ENCODE measurements at regions not wholly inside any gene's neighbourhood (a gene's known extent, or its start where the extent isn't known, plus 50 kb on each side); places are given as distances from the start of the nearest gene placed in this dataset.

DNA sequence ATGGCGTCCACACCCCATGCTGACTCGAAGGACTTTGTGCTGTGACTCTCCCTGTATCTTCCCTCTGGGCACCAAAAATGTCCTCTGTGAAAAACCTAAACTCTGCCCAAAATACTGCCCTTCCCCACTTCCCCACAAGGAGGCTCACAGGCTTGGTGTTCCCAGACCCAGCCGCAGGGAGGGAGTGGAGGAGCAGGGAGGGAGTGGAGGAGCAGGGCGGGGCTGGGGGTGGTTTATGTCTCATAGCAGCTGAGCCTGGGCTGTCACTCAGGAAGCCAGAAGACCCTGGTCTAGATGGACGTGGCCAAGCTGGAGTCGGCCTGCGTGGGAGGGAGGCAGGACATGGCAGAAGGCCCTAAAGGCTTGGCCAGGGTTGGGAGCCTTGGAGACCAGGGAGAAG is 461.7 kb downstream of the PTPRU start:
- Histone ChIP-seq H3K27me3 (ENCODE audit: low read depth, low read length) (no peaks in the 10 kb centered on the region), H3K9me3 (ENCODE audit: control insufficient read depth in 1 of 2, low read length in 2 of 2) (peaks cover 0 to 8% of the 10 kb centered on the region in 2 donors), H3K4me3 (ENCODE audit: low read depth in 1 of 2, low read length in 2 of 2) (no peak overlapping the region), H3K4me1 (ENCODE audit: control insufficient read depth in 1 of 2, insufficient read depth in 2 of 2, low read length in 2 of 2) (no peaks in the 10 kb centered on the region), H3K27ac (ENCODE audit: low read length) (no peak overlapping the region), H3K36me3 (ENCODE audit: control insufficient read depth in 1 of 2, insufficient read depth in 2 of 2, low read length in 2 of 2) (no peaks in the 10 kb centered on the region)

DNA sequence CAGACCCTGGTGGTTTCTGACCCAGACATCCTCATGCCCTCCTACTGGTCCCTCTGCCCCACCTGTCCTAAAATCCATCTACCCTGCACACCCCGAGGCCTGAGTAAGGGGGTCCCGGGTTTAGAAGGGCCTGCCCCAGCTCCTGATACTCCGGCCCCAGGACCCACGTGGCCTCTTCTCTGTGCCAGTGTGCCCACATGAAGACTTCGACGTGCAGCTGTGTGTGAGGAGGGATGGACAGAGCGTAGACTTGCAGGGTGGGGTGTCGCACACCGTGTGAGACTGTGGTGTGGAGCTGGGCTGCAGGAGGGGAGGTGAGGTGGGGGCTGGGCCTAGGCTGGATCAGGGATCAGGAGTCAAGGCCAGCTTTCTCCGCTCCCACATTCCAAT is 461.1 kb downstream of the PTPRU start:
- Histone ChIP-seq H3K27me3 (ENCODE audit: low read depth, low read length) (no peaks in the 10 kb centered on the region), H3K4me1 (ENCODE audit: control insufficient read depth in 1 of 2, insufficient read depth in 2 of 2, low read length in 2 of 2) (no peaks in the 10 kb centered on the region), H3K4me3 (ENCODE audit: low read depth in 1 of 2, low read length in 2 of 2) (no peak overlapping the region), H3K9me3 (ENCODE audit: control insufficient read depth in 1 of 2, low read length in 2 of 2) (peaks cover 0 to 8% of the 10 kb centered on the region in 2 donors), H3K27ac (ENCODE audit: low read length) (no peak overlapping the region), H3K36me3 (ENCODE audit: control insufficient read depth in 1 of 2, insufficient read depth in 2 of 2, low read length in 2 of 2) (no peaks in the 10 kb centered on the region)

DNA sequence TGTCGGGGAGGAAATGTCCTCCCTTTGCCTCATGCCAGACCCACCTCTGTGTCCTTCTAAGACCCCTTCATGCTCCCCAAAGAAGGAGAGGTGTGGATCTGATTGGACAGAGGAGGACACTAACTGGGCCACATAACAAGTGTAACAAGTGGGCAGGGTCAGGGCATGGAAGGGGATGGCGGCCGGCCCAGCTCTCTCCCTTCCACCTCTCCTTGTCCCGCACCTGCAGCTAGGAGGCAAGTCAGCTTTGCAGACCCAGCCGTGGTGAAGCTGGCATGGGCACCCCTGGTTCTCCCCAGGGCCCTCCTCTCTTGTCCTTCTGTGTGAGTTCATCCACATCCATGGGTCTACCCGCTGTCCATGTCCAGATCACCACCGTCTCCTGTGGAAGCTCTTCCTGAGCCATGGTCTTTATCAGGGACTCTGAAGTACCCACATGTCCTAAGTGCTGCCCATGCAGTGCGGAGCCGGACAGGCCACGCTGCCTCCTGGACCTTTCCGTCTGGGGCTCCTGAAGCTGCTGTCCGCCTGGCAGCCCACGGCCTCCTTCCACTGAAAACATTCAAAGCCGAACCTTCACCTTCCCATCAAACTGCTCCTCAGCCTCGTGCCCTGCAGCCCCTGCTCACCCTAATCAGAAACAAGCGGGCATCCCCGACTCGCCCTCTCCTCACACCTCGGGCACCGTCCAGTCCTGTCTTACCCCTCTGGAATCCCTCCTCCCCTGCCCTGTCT is 460.5 kb downstream of the PTPRU start:
- Histone ChIP-seq H3K9me3 (ENCODE audit: control insufficient read depth in 1 of 2, low read length in 2 of 2) (peaks cover 0 to 8% of the 10 kb centered on the region in 2 donors), H3K36me3 (ENCODE audit: control insufficient read depth in 1 of 2, insufficient read depth in 2 of 2, low read length in 2 of 2) (no peaks in the 10 kb centered on the region), H3K27me3 (ENCODE audit: low read depth, low read length) (no peaks in the 10 kb centered on the region), H3K27ac (ENCODE audit: low read length) (no peak overlapping the region), H3K4me3 (ENCODE audit: low read depth in 1 of 2, low read length in 2 of 2) (no peak overlapping the region), H3K4me1 (ENCODE audit: control insufficient read depth in 1 of 2, insufficient read depth in 2 of 2, low read length in 2 of 2) (no peaks in the 10 kb centered on the region)

DNA sequence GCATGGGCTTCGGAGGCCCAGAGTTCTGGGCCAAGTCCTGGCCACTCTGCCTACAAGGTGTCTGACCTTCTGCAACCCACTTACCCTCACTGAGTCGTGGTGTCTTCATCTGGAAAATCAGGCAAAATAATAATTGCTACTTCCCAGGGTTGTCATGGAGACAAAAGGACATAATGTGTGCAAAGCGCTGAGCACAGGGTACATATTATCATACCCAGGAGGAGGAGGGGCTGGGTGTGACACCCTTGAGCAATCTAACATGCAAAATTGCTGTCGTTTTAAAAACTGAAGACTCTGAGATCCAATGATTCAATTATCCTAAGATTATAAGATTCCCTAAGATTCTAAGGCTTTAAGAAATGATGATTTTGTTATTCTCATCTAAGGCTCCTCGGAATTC is 459.5 kb downstream of the PTPRU start:
- Histone ChIP-seq H3K4me1 (ENCODE audit: control insufficient read depth in 1 of 2, insufficient read depth in 2 of 2, low read length in 2 of 2) (no peaks in the 10 kb centered on the region), H3K36me3 (ENCODE audit: control insufficient read depth in 1 of 2, insufficient read depth in 2 of 2, low read length in 2 of 2) (no peaks in the 10 kb centered on the region), H3K4me3 (ENCODE audit: low read depth in 1 of 2, low read length in 2 of 2) (no peak overlapping the region), H3K9me3 (ENCODE audit: control insufficient read depth in 1 of 2, low read length in 2 of 2) (peaks cover 0 to 8% of the 10 kb centered on the region in 2 donors), H3K27me3 (ENCODE audit: low read depth, low read length) (no peaks in the 10 kb centered on the region), H3K27ac (ENCODE audit: low read length) (no peak overlapping the region)

DNA sequence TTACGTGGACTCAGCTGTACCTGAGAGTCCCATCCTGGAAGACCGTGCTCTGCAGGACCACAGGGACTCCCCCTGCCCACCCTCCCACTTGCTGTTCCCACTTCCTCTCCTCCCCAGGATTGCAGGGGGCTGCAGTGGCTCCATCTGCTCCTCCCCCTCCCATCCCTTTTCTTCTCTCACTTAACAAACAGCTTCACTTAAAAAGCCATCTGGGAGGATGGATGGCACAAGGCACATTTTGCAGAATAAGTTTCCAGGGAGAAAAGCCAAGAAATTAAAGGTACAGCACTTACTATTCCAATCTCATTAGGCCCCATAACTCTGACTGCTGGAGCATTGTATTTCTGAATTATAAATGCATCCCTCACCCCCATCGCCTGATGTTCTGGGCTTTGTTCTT is 458.7 kb downstream of the PTPRU start:
- peaks cover 0 to 8% of the 10 kb centered on the region in 2 donors for H3K9me3 ChIP-seq (ENCODE audit: control insufficient read depth in 1 of 2, low read length in 2 of 2)
- H3K4me1 ChIP-seq (ENCODE audit: control insufficient read depth in 1 of 2, insufficient read depth in 2 of 2, low read length in 2 of 2), result no peaks in the 10 kb centered on the region
- no peak overlapping the region for H3K4me3 ChIP-seq (ENCODE audit: low read depth in 1 of 2, low read length in 2 of 2)
- H3K27me3 ChIP-seq (ENCODE audit: low read depth, low read length), result no peaks in the 10 kb centered on the region
- no peak overlapping the region for H3K27ac ChIP-seq (ENCODE audit: low read length)
- no peaks in the 10 kb centered on the region for H3K36me3 ChIP-seq (ENCODE audit: control insufficient read depth in 1 of 2, insufficient read depth in 2 of 2, low read length in 2 of 2)

DNA sequence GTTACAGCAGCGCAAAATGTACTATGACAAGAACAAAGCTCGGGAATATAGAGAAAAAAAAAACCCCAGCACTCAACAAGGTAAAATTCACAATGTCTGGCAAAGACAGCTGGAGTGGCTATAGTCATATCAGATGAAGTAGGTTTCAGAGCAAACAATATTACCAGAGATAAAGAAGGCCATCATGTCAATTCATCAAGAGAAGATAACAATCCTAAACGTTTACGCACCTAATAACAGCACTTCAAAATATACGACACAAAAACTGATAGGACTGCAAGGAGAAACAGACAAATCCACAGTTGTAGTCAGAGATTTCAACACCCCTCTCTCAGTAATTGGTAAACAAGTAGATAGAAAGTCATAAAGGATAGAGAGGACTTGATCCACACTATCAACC is 455.2 kb downstream of the PTPRU start:
- no peaks in the 10 kb centered on the region for H3K36me3 ChIP-seq (ENCODE audit: control insufficient read depth in 1 of 2, insufficient read depth in 2 of 2, low read length in 2 of 2)
- H3K27me3 ChIP-seq (ENCODE audit: low read depth, low read length), result no peaks in the 10 kb centered on the region
- H3K4me1 ChIP-seq (ENCODE audit: control insufficient read depth in 1 of 2, insufficient read depth in 2 of 2, low read length in 2 of 2), result no peaks in the 10 kb centered on the region
- no peak overlapping the region for H3K27ac ChIP-seq (ENCODE audit: low read length)
- peaks cover 0 to 8% of the 10 kb centered on the region in 2 donors for H3K9me3 ChIP-seq (ENCODE audit: control insufficient read depth in 1 of 2, low read length in 2 of 2)
- H3K4me3 ChIP-seq (ENCODE audit: low read depth in 1 of 2, low read length in 2 of 2), result no peak overlapping the region

DNA sequence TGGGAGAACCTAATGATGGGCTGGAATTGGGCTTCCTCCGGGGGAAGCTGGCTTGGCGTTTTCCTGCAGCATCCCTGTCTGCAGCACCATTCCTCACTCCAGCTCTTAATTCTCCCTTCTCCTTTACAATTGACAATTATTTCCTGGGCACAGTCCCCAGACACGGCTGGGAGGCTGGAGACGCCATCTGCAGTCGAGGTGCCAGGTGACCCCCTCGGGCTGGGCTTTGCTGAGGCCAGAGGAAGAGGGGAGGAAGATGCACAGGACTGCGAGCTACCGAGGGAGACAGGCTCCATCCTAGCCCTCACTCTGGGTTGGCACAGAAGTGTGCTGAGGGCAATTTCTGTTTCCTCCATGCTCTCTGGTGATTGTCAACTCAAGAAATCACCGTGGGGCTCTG is 453.8 kb downstream of the PTPRU start:
- H3K27ac ChIP-seq (ENCODE audit: low read length), result no peak overlapping the region
- peaks cover 0 to 8% of the 10 kb centered on the region in 2 donors for H3K9me3 ChIP-seq (ENCODE audit: control insufficient read depth in 1 of 2, low read length in 2 of 2)
- no peak overlapping the region for H3K4me3 ChIP-seq (ENCODE audit: low read depth in 1 of 2, low read length in 2 of 2)
- no peaks in the 10 kb centered on the region for H3K27me3 ChIP-seq (ENCODE audit: low read depth, low read length)
- no peaks in the 10 kb centered on the region for H3K36me3 ChIP-seq (ENCODE audit: control insufficient read depth in 1 of 2, insufficient read depth in 2 of 2, low read length in 2 of 2)
- no peaks in the 10 kb centered on the region for H3K4me1 ChIP-seq (ENCODE audit: control insufficient read depth in 1 of 2, insufficient read depth in 2 of 2, low read length in 2 of 2)

DNA sequence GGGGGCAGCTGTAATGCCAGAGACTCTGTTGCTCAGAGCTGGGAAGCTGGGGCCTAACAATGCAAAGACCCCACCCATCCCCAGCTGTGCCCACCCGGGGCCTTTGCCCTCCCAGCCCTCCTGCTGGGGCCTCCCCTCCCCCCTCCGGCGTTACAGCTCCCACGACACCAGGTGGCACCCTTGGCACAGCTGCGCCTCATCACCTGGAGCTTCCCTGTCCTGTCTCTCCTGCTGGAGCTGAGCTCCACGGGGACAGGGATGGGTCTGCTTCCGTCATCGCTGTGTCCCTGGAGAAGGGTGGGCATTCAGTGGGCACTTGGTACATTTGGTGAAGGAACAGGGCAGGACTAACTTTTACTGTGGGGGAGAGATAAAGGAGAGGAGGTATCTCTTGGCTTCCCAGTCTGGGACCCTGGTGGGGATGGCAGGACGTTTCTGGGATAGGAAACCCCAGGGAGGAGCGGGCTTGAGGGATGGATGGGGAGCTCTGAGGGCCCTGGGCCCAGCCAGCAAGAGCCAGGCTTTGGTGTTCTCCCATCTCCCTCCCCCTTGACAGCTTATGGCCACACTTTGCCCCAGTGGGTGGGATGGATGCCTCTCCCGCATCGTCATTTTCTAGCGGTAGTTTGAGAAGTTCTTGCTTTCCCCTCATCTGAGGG is 453.2 kb downstream of the PTPRU start:
- Histone ChIP-seq H3K36me3 (ENCODE audit: control insufficient read depth in 1 of 2, insufficient read depth in 2 of 2, low read length in 2 of 2) (no peaks in the 10 kb centered on the region), H3K4me1 (ENCODE audit: control insufficient read depth in 1 of 2, insufficient read depth in 2 of 2, low read length in 2 of 2) (no peaks in the 10 kb centered on the region), H3K9me3 (ENCODE audit: control insufficient read depth in 1 of 2, low read length in 2 of 2) (peaks cover 0 to 8% of the 10 kb centered on the region in 2 donors), H3K27ac (ENCODE audit: low read length) (no peak overlapping the region), H3K4me3 (ENCODE audit: low read depth in 1 of 2, low read length in 2 of 2) (no peak overlapping the region), H3K27me3 (ENCODE audit: low read depth, low read length) (no peaks in the 10 kb centered on the region)

DNA sequence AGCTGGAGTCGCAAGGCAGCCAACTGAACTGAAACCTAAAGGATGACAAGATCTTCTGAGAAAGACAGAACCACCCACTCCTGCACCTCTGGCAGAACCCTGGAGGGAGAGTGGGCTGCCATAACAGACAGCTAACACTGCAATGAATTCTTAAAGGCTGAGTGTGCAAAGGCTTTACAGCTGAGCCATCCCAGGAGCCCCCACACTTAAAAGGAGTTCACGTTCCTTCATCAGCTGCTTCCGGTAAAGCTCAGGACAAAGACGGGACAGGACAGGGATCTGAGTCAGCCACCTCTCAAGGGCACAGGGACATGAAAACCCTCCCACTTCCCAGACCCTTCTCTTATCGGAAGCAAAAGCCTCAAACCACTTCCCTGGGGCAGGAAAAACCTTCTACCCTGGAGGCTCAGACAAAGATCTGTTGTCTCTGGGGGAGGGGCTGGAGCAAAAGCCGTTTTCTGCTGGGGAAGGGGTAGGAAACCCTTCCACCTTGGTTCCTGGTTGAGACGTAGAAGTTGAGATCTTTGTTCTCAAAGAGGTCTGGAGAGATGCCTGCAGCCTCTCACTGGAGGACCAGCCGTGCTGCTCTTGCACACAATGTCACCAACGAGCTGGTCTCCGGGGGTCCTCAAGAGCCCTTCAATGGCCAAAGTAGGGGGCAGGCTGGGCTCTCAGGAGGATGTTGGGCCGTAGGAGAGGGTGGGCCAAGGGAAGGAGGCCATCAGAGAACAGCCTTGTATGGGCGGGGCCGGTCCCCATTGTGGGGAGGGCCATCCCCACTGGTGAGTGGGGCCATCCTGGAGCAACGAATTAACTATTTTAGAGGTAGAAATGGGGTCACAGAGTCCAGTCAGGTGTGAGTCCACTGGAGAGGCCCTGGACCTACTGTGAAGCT is 452.4 kb downstream of the PTPRU start:
- H3K27ac ChIP-seq (ENCODE audit: low read length), result no peak overlapping the region

DNA sequence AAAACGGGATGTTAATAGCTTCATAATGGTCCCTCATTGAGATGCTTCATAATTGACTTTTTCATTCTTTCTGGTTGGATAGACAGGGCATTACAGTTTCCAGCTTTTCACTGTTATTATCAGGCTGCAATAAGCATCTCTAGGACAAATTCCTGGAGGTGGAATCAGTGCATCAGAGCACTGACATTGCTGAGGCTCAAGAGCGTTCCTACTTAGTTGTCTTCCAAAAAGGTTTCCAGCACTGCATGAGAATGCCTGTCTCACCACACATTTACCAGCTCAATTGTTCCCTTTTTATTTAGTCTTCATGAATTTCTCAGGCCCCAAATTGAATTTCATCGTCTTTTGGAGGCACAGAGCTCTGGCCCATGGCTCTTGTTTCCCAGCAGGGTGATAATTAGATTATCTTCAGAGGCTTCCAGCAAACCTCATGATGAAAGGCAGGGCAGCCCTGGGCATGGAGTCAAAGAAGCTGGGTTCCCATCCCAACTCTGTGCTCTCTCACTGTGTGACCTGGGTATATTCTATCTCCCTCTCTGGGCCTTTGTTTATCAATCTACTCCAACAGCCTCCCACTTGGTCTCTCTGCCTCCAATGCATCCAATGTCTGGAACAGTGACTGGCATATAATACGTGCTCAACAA is 451.4 kb downstream of the PTPRU start:
- Histone ChIP-seq H3K27me3 (ENCODE audit: low read depth, low read length) (no peaks in the 10 kb centered on the region), H3K27ac (ENCODE audit: low read length) (no peak overlapping the region)

More for the DNA sequence above, 452.4 kb downstream of the PTPRU start:
- no peaks in the 10 kb centered on the region for H3K4me1 ChIP-seq (ENCODE audit: control insufficient read depth in 1 of 2, insufficient read depth in 2 of 2, low read length in 2 of 2)
- peaks cover 0 to 2% of the 10 kb centered on the region in 2 donors for H3K9me3 ChIP-seq (ENCODE audit: control insufficient read depth in 1 of 2, low read length in 2 of 2)
- no peaks in the 10 kb centered on the region for H3K36me3 ChIP-seq (ENCODE audit: control insufficient read depth in 1 of 2, insufficient read depth in 2 of 2, low read length in 2 of 2)
- H3K4me3 ChIP-seq (ENCODE audit: low read depth in 1 of 2, low read length in 2 of 2), result no peak overlapping the region
- H3K27me3 ChIP-seq (ENCODE audit: low read depth, low read length), result no peaks in the 10 kb centered on the region

DNA sequence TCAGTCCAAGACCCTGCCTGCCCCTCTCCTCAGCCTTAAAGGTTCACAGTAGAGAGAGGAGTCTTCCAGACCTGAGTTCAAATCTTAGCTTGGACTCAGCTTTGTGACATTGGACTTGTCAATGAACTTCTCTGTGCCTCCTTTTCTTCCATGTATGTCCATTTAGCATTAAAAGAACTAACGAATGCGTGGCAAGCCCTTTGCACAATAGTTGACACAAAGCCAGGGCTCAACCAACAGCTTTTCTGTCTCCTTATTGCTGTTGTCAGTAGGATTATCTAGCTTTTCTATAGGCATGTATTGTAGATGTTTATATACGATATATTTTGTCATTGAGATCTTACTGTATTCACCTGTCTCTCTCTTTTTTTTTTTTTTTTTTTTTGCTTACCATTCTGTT is 450.8 kb downstream of the PTPRU start:
- Histone ChIP-seq H3K9me3 (ENCODE audit: control insufficient read depth in 1 of 2, low read length in 2 of 2) (no peaks in the 10 kb centered on the region), H3K4me3 (ENCODE audit: low read depth in 1 of 2, low read length in 2 of 2) (no peak overlapping the region), H3K36me3 (ENCODE audit: control insufficient read depth in 1 of 2, insufficient read depth in 2 of 2, low read length in 2 of 2) (no peaks in the 10 kb centered on the region), H3K27ac (ENCODE audit: low read length) (no peak overlapping the region), H3K4me1 (ENCODE audit: control insufficient read depth in 1 of 2, insufficient read depth in 2 of 2, low read length in 2 of 2) (no peaks in the 10 kb centered on the region), H3K27me3 (ENCODE audit: low read depth, low read length) (no peaks in the 10 kb centered on the region)

More for the DNA sequence above, 451.4 kb downstream of the PTPRU start:
- no peak overlapping the region for H3K4me3 ChIP-seq (ENCODE audit: low read depth in 1 of 2, low read length in 2 of 2)
- H3K4me1 ChIP-seq (ENCODE audit: control insufficient read depth in 1 of 2, insufficient read depth in 2 of 2, low read length in 2 of 2), result no peaks in the 10 kb centered on the region
- no peaks in the 10 kb centered on the region for H3K9me3 ChIP-seq (ENCODE audit: control insufficient read depth in 1 of 2, low read length in 2 of 2)
- H3K36me3 ChIP-seq (ENCODE audit: control insufficient read depth in 1 of 2, insufficient read depth in 2 of 2, low read length in 2 of 2), result no peaks in the 10 kb centered on the region
